CD14-positive monocyte (primary cell): ENCODE measurements at regions not wholly inside any gene's neighbourhood (a gene's known extent, or its start where the extent isn't known, plus 50 kb on each side); places are given as distances from the start of the nearest gene placed in this dataset.

Source experiments
- DNase-seq, 3 donors: peaks; one replicate each; pipeline ENCODE4 v3.0.0-alpha.2; 2011 to 2022
- H2AFZ ChIP-seq: 2 replicates; pipeline ENCODE4 v1.6.0; 2012; ENCODE audit warnings: mild to moderate bottlenecking, low read depth, low read length, inconsistent platforms; ENCODE audit not compliant: insufficient read depth, poor library complexity, severe bottlenecking
- H3K27ac ChIP-seq, 2 donors: 1 replicate in 1 of 2; 2 replicates in 1 of 2; pipeline ENCODE4 v1.5.1; 2012 to 2013; ENCODE audit warnings: low read length in 2 of 2, control low read depth in 1 of 2, inconsistent platforms in 1 of 2, low read depth in 1 of 2, mild to moderate bottlenecking in 1 of 2
- H3K27me3 ChIP-seq, 2 donors: one replicate each; pipeline versions ENCODE4 v1.6.0 to v1.6.1; 2011 to 2013; ENCODE audit warnings: low read length in 2 of 2; ENCODE audit not compliant: control insufficient read depth in 2 of 2, insufficient read depth in 2 of 2
- H3K36me3 ChIP-seq, 2 donors: replicated peaks in 1 of 2; 1 replicate in 1 of 2; 2 replicates in 1 of 2; pipeline versions ENCODE4 v1.5.1 to v1.6.1; 2012 to 2013; ENCODE audit warnings: low read length in 2 of 2, control low read depth in 1 of 2, inconsistent platforms in 1 of 2, mild to moderate bottlenecking in 1 of 2; ENCODE audit not compliant: insufficient read depth in 2 of 2, control insufficient read depth in 1 of 2
- H3K4me1 ChIP-seq, 2 donors: 1 replicate in 1 of 2; 2 replicates in 1 of 2; pipeline versions ENCODE4 v1.5.1 to v1.6.1; 2012 to 2013; ENCODE audit warnings: low read length in 2 of 2, control low read depth in 1 of 2, inconsistent platforms in 1 of 2, mild to moderate bottlenecking in 1 of 2, moderate library complexity in 1 of 2; ENCODE audit not compliant: insufficient read depth in 2 of 2, control insufficient read depth in 1 of 2
- H3K4me2 ChIP-seq: replicated peaks from 2 replicates; pipeline ENCODE3; 2012; ENCODE audit warnings: low read length, moderate library complexity, mild to moderate bottlenecking; ENCODE audit not compliant: poor library complexity, severe bottlenecking; ENCODE audit errors: extremely low read depth
- H3K4me3 ChIP-seq, 3 experiments: fragments of 200-600 bp in 1 of 3; sonication (generic) in 1 of 3; replicated peaks in 1 of 3; 1 replicate in 2 of 3; 2 replicates in 1 of 3; pipeline ENCODE4 v1.5.1; 2011 to 2013; ENCODE audit warnings: low read length in 3 of 3, mild to moderate bottlenecking in 3 of 3, control low read depth in 2 of 3, low read depth in 2 of 3, inconsistent platforms in 1 of 3, moderate library complexity in 1 of 3
- H3K79me2 ChIP-seq: 2 replicates; pipeline ENCODE4 v1.6.0; 2012; ENCODE audit warnings: mild to moderate bottlenecking, control low read depth, inconsistent platforms, low read length, moderate library complexity; ENCODE audit not compliant: insufficient read depth
- H3K9ac ChIP-seq: 2 replicates; pipeline ENCODE4 v1.6.0; 2017; ENCODE audit warnings: low read length, mild to moderate bottlenecking; ENCODE audit not compliant: insufficient read depth, poor library complexity, severe bottlenecking
- H3K9me3 ChIP-seq, 2 donors: replicated peaks in 1 of 2; 1 replicate in 1 of 2; 2 replicates in 1 of 2; pipeline versions ENCODE4 v1.5.1 to v1.6.1; 2012 to 2013; ENCODE audit warnings: low read length in 2 of 2, control low read depth in 1 of 2; ENCODE audit not compliant: control insufficient read depth in 1 of 2, insufficient read depth in 1 of 2
- H4K20me1 ChIP-seq: 2 replicates; pipeline ENCODE4 v1.6.0; 2012; ENCODE audit warnings: mild to moderate bottlenecking, low read length, control low read depth, moderate library complexity; ENCODE audit not compliant: insufficient read depth
- H3K27ac Mint-ChIP-seq, 7 donors: one replicate each; pipeline ENCODE4 v1.8.0; 2020; ENCODE audit warnings: mild to moderate bottlenecking in 7 of 7, mixed read lengths in 7 of 7, moderate library complexity in 6 of 7, inconsistent platforms in 2 of 7
- H3K27me3 Mint-ChIP-seq, 3 donors: one replicate each; pipeline ENCODE4 v1.8.0; 2021 to 2022; ENCODE audit warnings: low read depth in 3 of 3, mild to moderate bottlenecking in 3 of 3, mixed read lengths in 3 of 3, moderate library complexity in 3 of 3, inconsistent platforms in 1 of 3
- H3K36me3 Mint-ChIP-seq, 2 donors: one replicate each; pipeline ENCODE4 v1.8.0; 2020; ENCODE audit warnings: mixed read lengths in 2 of 2, inconsistent platforms in 1 of 2, mild to moderate bottlenecking in 1 of 2
- H3K4me1 Mint-ChIP-seq: one replicate; pipeline ENCODE4 v1.8.0; 2020; ENCODE audit warnings: mild to moderate bottlenecking, mixed read lengths
- H3K4me3 Mint-ChIP-seq, 2 donors: one replicate each; pipeline ENCODE4 v1.8.0; 2020; ENCODE audit warnings: mild to moderate bottlenecking in 2 of 2, mixed read lengths in 2 of 2, moderate library complexity in 1 of 2
- H3K9me3 Mint-ChIP-seq, 7 donors: one replicate each; pipeline ENCODE4 v1.8.0; 2020 to 2022; ENCODE audit warnings: mixed read lengths in 7 of 7, mild to moderate bottlenecking in 6 of 7, moderate library complexity in 6 of 7, inconsistent platforms in 2 of 7
- CTCF ChIP-seq: fragments of 200-600 bp; IDR thresholded peaks from one replicate; pipeline ENCODE4 v1.8.0; 2022; ENCODE audit warnings: antibody characterized with exemption, mild to moderate bottlenecking
- WGBS: methylation state at CpG from one replicate; pipeline ENCODE4 v1.1.5; 2013; ENCODE audit warnings: missing lambda C conversion rate; ENCODE audit not compliant: insufficient coverage; 5-methylcytosine and 5-hydroxymethylcytosine counted together
- intact Hi-C, 2 donors: fragments of 100-400 bp; cut with micrococcal nuclease; formaldehyde crosslinking; loops; one replicate each; pipeline versions ENCODE4 v1.15.0 to v1.15.1; 2023

- no peak overlapping the region for H3K4me3 ChIP-seq
- no peaks in the 10 kb centered on the region for H3K27me3 ChIP-seq
- TF ChIP-seq CTCF: no peak
- no peak overlapping the region for H3K27ac Mint-ChIP-seq
- intact Hi-C loops: loop anchor here (10.0 kb wide), 2 partner anchors 1021 to 1161 kb away; no protein-coding TSS in a partner anchor
- no peaks in the 10 kb centered on the region for H3K36me3 Mint-ChIP-seq
- no peak overlapping the region for H3K4me2 ChIP-seq
- H3K4me3 Mint-ChIP-seq: no peak overlapping the region
- H3K9me3 ChIP-seq: no peaks in the 10 kb centered on the region
- H3K9ac ChIP-seq: no peak overlapping the region
- no peaks in the 10 kb centered on the region for H3K27me3 Mint-ChIP-seq
- no peaks in the 10 kb centered on the region for H3K36me3 ChIP-seq
- H2AFZ ChIP-seq: no peak overlapping the region
- peaks cover 6% of the 10 kb centered on the region for H3K4me1 Mint-ChIP-seq
- peaks cover 0 to 3% of the 10 kb centered on the region in 2 donors for H3K4me1 ChIP-seq
- no CpG with 5 or more reads among the region's 2 CpGs for WGBS
- no peak overlapping the region for H3K27ac ChIP-seq
- H4K20me1 ChIP-seq: no peaks in the 10 kb centered on the region
- peak; percentile 2 to 11 (median 6) for DNase-seq
- no peaks in the 10 kb centered on the region for H3K9me3 Mint-ChIP-seq
- H3K79me2 ChIP-seq: no peaks in the 10 kb centered on the region
These were observed 288.6 kb upstream of the DAB2 start for GRCh38 chr5:39713250-39713916.

GRCh38 chr5:39712316-39713249 is 287.8 kb upstream of the DAB2 start:
- intact Hi-C loops: loop anchor here (10.0 kb wide), 2 partner anchors 1022 to 1162 kb away; no protein-coding TSS in a partner anchor
- Histone ChIP-seq H4K20me1 (no peaks in the 10 kb centered on the region), H3K27me3 (no peaks in the 10 kb centered on the region), H3K27ac (no peak overlapping the region), H3K4me3 (no peak overlapping the region), H3K36me3 (no peaks in the 10 kb centered on the region), H2AFZ (no peak overlapping the region), H3K9ac (no peak overlapping the region), H3K9me3 (no peaks in the 10 kb centered on the region), H3K4me2 (no peak overlapping the region), H3K4me1 (peaks cover 0 to 3% of the 10 kb centered on the region in 2 donors), H3K79me2 (no peaks in the 10 kb centered on the region)
- H3K27ac Mint-ChIP-seq: no peak overlapping the region
- no peaks in the 10 kb centered on the region for H3K36me3 Mint-ChIP-seq
- H3K27me3 Mint-ChIP-seq: no peaks in the 10 kb centered on the region
- TF ChIP-seq CTCF: no peak
- no peak overlapping the region for H3K4me3 Mint-ChIP-seq
- DNase-seq: no peak
- H3K9me3 Mint-ChIP-seq: no peaks in the 10 kb centered on the region
- peaks cover 6% of the 10 kb centered on the region for H3K4me1 Mint-ChIP-seq
- WGBS: no CpG with 5 or more reads among the region's 5 CpGs
